ENCODE measurements at regions not wholly inside any gene's neighbourhood (a gene's known extent, or its start where the extent isn't known, plus 50 kb on each side); places are given as distances from the start of the nearest gene placed in this dataset.

- no peak overlapping the region for H3K4me3 ChIP-seq (ENCODE audit: control insufficient read depth, low read depth, low read length)
- no peak for DNase-seq (ENCODE audit: low read depth)
- no peak for TF ChIP-seq CTCF (IDR thresholded peaks at IDR 0.05; ENCODE audit: control insufficient read depth, insufficient read depth, low read depth, low read length, missing control alignments)
Observed at GRCh38 chr2:29995241-29995640, 73.9 kb upstream of the ALK start.

- H3K4me3 ChIP-seq (ENCODE audit: control insufficient read depth, low read depth, low read length), result no peak overlapping the region
- DNase-seq (ENCODE audit: low read depth), result no peak
- TF ChIP-seq CTCF (IDR thresholded peaks at IDR 0.05; ENCODE audit: control insufficient read depth, insufficient read depth, low read depth, low read length, missing control alignments), result no peak
Observed at GRCh38 chr2:30003128-30003527, 81.7 kb upstream of the ALK start.

- no peak overlapping the region for H3K4me3 ChIP-seq (ENCODE audit: control insufficient read depth, low read depth, low read length)
- TF ChIP-seq CTCF (IDR thresholded peaks at IDR 0.05; ENCODE audit: control insufficient read depth, insufficient read depth, low read depth, low read length, missing control alignments), result no peak
- DNase-seq (ENCODE audit: low read depth), result no peak
Observed at GRCh38 chr2:30022444-30023071, 101.2 kb upstream of the ALK start.

GRCh38 chr2:30024281-30024680 is 102.9 kb upstream of the ALK start:
- no peak overlapping the region for H3K4me3 ChIP-seq (ENCODE audit: control insufficient read depth, low read depth, low read length)
- no peak for DNase-seq (ENCODE audit: low read depth)
- TF ChIP-seq CTCF (IDR thresholded peaks at IDR 0.05; ENCODE audit: control insufficient read depth, insufficient read depth, low read depth, low read length, missing control alignments), result no peak

GRCh38 chr2:30026091-30027055 is 105.0 kb upstream of the ALK start:
- TF ChIP-seq CTCF (IDR thresholded peaks at IDR 0.05; ENCODE audit: control insufficient read depth, insufficient read depth, low read depth, low read length, missing control alignments), result peak; percentile 62
- DNase-seq (ENCODE audit: low read depth), result peak; percentile 8
- H3K4me3 ChIP-seq (ENCODE audit: control insufficient read depth, low read depth, low read length), result no peak overlapping the region

GRCh38 chr2:30029804-30030203 is 108.4 kb upstream of the ALK start:
- DNase-seq (ENCODE audit: low read depth), result no peak
- no peak for TF ChIP-seq CTCF (IDR thresholded peaks at IDR 0.05; ENCODE audit: control insufficient read depth, insufficient read depth, low read depth, low read length, missing control alignments)
- H3K4me3 ChIP-seq (ENCODE audit: control insufficient read depth, low read depth, low read length), result no peak overlapping the region

All from AG09309 (cell line).